Lower lobe of right lung (tissue), 2 donors: ENCODE measurements at regions not wholly inside any gene's neighbourhood (a gene's known extent, or its start where the extent isn't known, plus 50 kb on each side); places are given as distances from the start of the nearest gene placed in this dataset.

Experiments used
- ATAC-seq, 2 donors: fragments of 200-7000 bp; cut with Tn5 transposase; one replicate each; pipeline ENCODE4 v1.9.1; 2020 to 2022; ENCODE audit warnings: mild to moderate bottlenecking in 2 of 2, moderate library complexity in 2 of 2
- DNase-seq: peaks from one replicate; pipeline ENCODE4 v3.0.0-alpha.2; 2020
- H3K27ac ChIP-seq: fragments of 200-600 bp; one replicate; pipeline ENCODE4 v1.8.0; 2022
- H3K27me3 ChIP-seq: fragments of 200-600 bp; one replicate; pipeline ENCODE4 v1.8.0; 2022; ENCODE audit warnings: low read depth
- H3K36me3 ChIP-seq: fragments of 200-600 bp; one replicate; pipeline ENCODE4 v1.8.0; 2022; ENCODE audit warnings: mild to moderate bottlenecking
- H3K4me1 ChIP-seq: fragments of 200-600 bp; one replicate; pipeline ENCODE4 v1.8.0; 2022
- H3K4me3 ChIP-seq: fragments of 200-600 bp; one replicate; pipeline ENCODE4 v1.8.0; 2022; ENCODE audit warnings: mild to moderate bottlenecking
- H3K9me3 ChIP-seq: fragments of 200-600 bp; one replicate; pipeline ENCODE4 v1.8.0; 2022
- CTCF ChIP-seq: fragments of 200-600 bp; IDR thresholded peaks from one replicate; pipeline ENCODE4 v1.8.0; 2022; ENCODE audit warnings: antibody characterized with exemption, mild to moderate bottlenecking
- intact Hi-C: fragments of 100-400 bp; cut with DNase I; formaldehyde crosslinking; loops from one replicate; pipeline ENCODE4 v1.11.0; 2022
- donor health status: DM: no; HTN: yes; CAD: no; lungs with severe emphysema.

DNA sequence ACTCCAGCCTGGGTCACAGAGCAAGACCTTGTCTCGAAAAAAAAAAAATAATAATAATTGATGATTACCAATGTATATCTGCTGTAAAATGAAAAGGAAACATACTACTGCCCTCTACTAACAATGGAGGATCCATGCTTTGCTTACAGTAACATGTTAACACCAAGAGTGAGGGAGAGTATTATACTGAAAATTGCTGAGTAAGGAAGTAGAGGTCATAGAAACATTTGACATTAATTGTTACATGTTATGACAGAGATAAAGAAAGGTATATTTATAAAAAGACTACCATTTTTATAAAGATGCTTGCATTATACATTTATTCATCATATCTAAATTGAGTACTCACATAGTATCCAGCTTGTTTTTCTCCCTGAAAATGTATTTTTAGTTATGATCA, 1989.8 kb upstream of the TENM3 start:
- H3K27me3 ChIP-seq = no peaks in the 10 kb centered on the region

DNA sequence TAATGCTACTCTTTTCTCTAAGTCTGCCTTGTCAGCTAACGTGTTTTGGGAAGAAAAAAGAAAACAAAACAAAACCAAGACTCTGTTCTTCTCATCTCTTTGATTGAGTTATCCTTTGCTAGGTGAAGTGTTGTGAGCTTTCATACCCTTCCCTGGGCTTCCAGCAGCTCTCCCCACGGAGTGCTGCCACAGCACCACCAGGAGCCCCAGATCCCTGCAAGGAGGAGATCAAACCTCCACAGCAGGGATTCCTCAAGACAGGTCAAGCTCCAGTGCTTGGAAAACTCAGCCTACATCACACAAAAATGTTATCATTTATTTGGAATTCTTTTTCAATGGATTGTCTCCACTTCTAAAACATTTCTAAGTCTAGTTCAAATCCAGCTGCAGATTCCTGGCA, 1981.9 kb upstream of the TENM3 start:
- intact Hi-C loops = no loop called here
- no peak for ATAC-seq
- no peaks in the 10 kb centered on the region for H3K4me1 ChIP-seq
- H3K4me3 ChIP-seq = no peak overlapping the region
- TF ChIP-seq CTCF = no peak
- DNase-seq = no peak
- no peaks in the 10 kb centered on the region for H3K9me3 ChIP-seq
- no peaks in the 10 kb centered on the region for H3K36me3 ChIP-seq
- H3K27ac ChIP-seq = no peak overlapping the region
- H3K27me3 ChIP-seq = no peaks in the 10 kb centered on the region

More for the DNA sequence above, 1989.8 kb upstream of the TENM3 start:
- H3K27ac ChIP-seq = no peak overlapping the region
- no peak overlapping the region for H3K4me3 ChIP-seq
- intact Hi-C loops = no loop called here
- H3K36me3 ChIP-seq = no peaks in the 10 kb centered on the region
- TF ChIP-seq CTCF = no peak
- H3K9me3 ChIP-seq = no peaks in the 10 kb centered on the region
- DNase-seq (no peak), ATAC-seq (no peak)
- no peaks in the 10 kb centered on the region for H3K4me1 ChIP-seq

GRCh38 chr4:180280076-180280475, 1963.1 kb upstream of the TENM3 start:
- no peaks in the 10 kb centered on the region for H3K9me3 ChIP-seq
- H3K27ac ChIP-seq = no peak overlapping the region
- intact Hi-C loops = no loop called here
- H3K36me3 ChIP-seq = no peaks in the 10 kb centered on the region
- DNase-seq (no peak), ATAC-seq (no peak)
- no peak overlapping the region for H3K4me3 ChIP-seq
- H3K4me1 ChIP-seq = no peaks in the 10 kb centered on the region
- no peak for TF ChIP-seq CTCF
- H3K27me3 ChIP-seq = no peaks in the 10 kb centered on the region

- no peak for DNase-seq
- intact Hi-C loops = no loop called here
- no peak for ATAC-seq
- Histone ChIP-seq H3K4me1 (no peaks in the 10 kb centered on the region), H3K4me3 (no peak overlapping the region), H3K27ac (no peak overlapping the region), H3K9me3 (no peaks in the 10 kb centered on the region), H3K36me3 (no peaks in the 10 kb centered on the region), H3K27me3 (no peaks in the 10 kb centered on the region)
- TF ChIP-seq CTCF = no peak
Observed at GRCh38 chr4:180280726-180281297, 1962.4 kb upstream of the TENM3 start.

- no peak overlapping the region for H3K4me3 ChIP-seq
- no peaks in the 10 kb centered on the region for H3K4me1 ChIP-seq
- H3K27ac ChIP-seq = no peak overlapping the region
- no peak for TF ChIP-seq CTCF
- DNase-seq (no peak), ATAC-seq (no peak)
- intact Hi-C loops = no loop called here
- H3K36me3 ChIP-seq = no peaks in the 10 kb centered on the region
- H3K27me3 ChIP-seq = no peaks in the 10 kb centered on the region
- H3K9me3 ChIP-seq = no peaks in the 10 kb centered on the region
Observed at GRCh38 chr4:180281724-180282123, 1961.5 kb upstream of the TENM3 start.

- no peak for ATAC-seq
- intact Hi-C loops = no loop called here
- Histone ChIP-seq H3K27me3 (no peaks in the 10 kb centered on the region), H3K27ac (no peak overlapping the region), H3K4me3 (no peak overlapping the region), H3K4me1 (no peaks in the 10 kb centered on the region), H3K9me3 (no peaks in the 10 kb centered on the region), H3K36me3 (no peaks in the 10 kb centered on the region)
- DNase-seq = no peak
- TF ChIP-seq CTCF = no peak
Observed at GRCh38 chr4:180284267-180284666, 1958.9 kb upstream of the TENM3 start.
